ENCODE measurements at regions not wholly inside any gene's neighbourhood (a gene's known extent, or its start where the extent isn't known, plus 50 kb on each side); places are given as distances from the start of the nearest gene placed in this dataset.

- no peak for TF ChIP-seq CTCF (IDR thresholded peaks at IDR 0.05; ENCODE audit: extremely low read depth in 1 of 2, insufficient read depth in 1 of 2, low read depth in 1 of 2, low read length in 2 of 2)
- TF ChIP-seq FOS (IDR thresholded peaks at IDR 0.05; ENCODE audit: borderline replicate concordance, insufficient read depth, low read length) = no peak
- TF ChIP-seq POLR2A (IDR thresholded peaks at IDR 0.05; ENCODE audit: low read depth, low read length) = no peak
- TF ChIP-seq MAX (IDR thresholded peaks at IDR 0.05; ENCODE audit: insufficient read depth, insufficient read length) = no peak
- TF ChIP-seq EZH2 (IDR thresholded peaks at IDR 0.05; ENCODE audit: borderline replicate concordance, low read depth, low read length, severe bottlenecking) = no peak
- no peak for TF ChIP-seq POLR2AphosphoS5 (IDR thresholded peaks at IDR 0.05; ENCODE audit: insufficient read depth, low read depth, low read length)
- TF ChIP-seq JUN (IDR thresholded peaks at IDR 0.05; ENCODE audit: borderline replicate concordance, insufficient read depth, insufficient read length, low read depth) = no peak
- TF ChIP-seq GATA2 (IDR thresholded peaks at IDR 0.05; ENCODE audit: insufficient read depth, insufficient read length, low read depth, low read length) = no peak
- TF ChIP-seq MYC (IDR thresholded peaks at IDR 0.05; ENCODE audit: low read depth, low read length) = no peak
Measured at GRCh38 chr12:43293396-43293795, 258.6 kb downstream of the ADAMTS20 start.

Measured in endothelial cell of umbilical vein (primary cell).